Spleen (tissue), 11 donors: ENCODE measurements at regions not wholly inside any gene's neighbourhood (a gene's known extent, or its start where the extent isn't known, plus 50 kb on each side); places are given as distances from the start of the nearest gene placed in this dataset.
"Not testable (repeated sequence)": the region's sequence is repeated elsewhere in the genome, so short reads cannot be mapped to it uniquely, and the experiment has no call there.

Experiments
- DNase-seq: peaks from one replicate; pipeline ENCODE4 v3.0.0-alpha.2; 2020
- H3K27ac ChIP-seq, 8 donors: fragments of 200-600 bp; sonication (generic) in 7 of 8; 1 replicate in 4 of 8; 2 replicates in 4 of 8; pipeline versions ENCODE4 v1.5.0 to v1.8.0; 2016 to 2021; ENCODE audit warnings: inconsistent platforms in 4 of 8, mild to moderate bottlenecking in 4 of 8, moderate library complexity in 1 of 8
- H3K27me3 ChIP-seq, 7 donors: fragments of 200-600 bp; sonication (generic) in 6 of 7; replicated peaks in 1 of 7; 1 replicate in 4 of 7; 2 replicates in 3 of 7; pipeline versions ENCODE4 v1.5.0 to v1.8.0; 2016 to 2021; ENCODE audit warnings: inconsistent platforms in 3 of 7, mild to moderate bottlenecking in 1 of 7
- H3K36me3 ChIP-seq, 6 donors: fragments of 200-600 bp; sonication (generic) in 5 of 6; 1 replicate in 4 of 6; 2 replicates in 2 of 6; pipeline versions ENCODE4 v1.5.0 to v1.8.0; 2016 to 2021; ENCODE audit warnings: inconsistent platforms in 2 of 6
- H3K4me1 ChIP-seq, 6 donors: fragments of 200-600 bp; sonication (generic) in 5 of 6; 1 replicate in 3 of 6; 2 replicates in 3 of 6; pipeline versions ENCODE4 v1.5.0 to v1.8.0; 2016 to 2021; ENCODE audit warnings: inconsistent platforms in 3 of 6
- H3K4me3 ChIP-seq, 8 donors: fragments of 200-600 bp; sonication (generic) in 7 of 8; 1 replicate in 4 of 8; 2 replicates in 4 of 8; pipeline versions ENCODE4 v1.5.0 to v1.8.0; 2016 to 2021; ENCODE audit warnings: inconsistent platforms in 4 of 8, mild to moderate bottlenecking in 4 of 8, moderate library complexity in 2 of 8
- H3K9me3 ChIP-seq, 8 donors: fragments of 200-600 bp; sonication (generic) in 7 of 8; 1 replicate in 4 of 8; 2 replicates in 4 of 8; pipeline versions ENCODE4 v1.5.0 to v1.8.0; 2016 to 2021; ENCODE audit warnings: inconsistent platforms in 4 of 8
- POLR2A ChIP-seq, 3 donors: fragments of 450-650 bp; IDR thresholded peaks; one replicate each; pipeline ENCODE4 v1.5.1; 2017; ENCODE audit warnings: antibody characterized with exemption in 3 of 3, mild to moderate bottlenecking in 1 of 3
- POLR2AphosphoS5 ChIP-seq, 3 donors: sonication (generic); formaldehyde crosslinking; IDR thresholded peaks; one replicate each; pipeline ENCODE4 v1.5.1; 2017; ENCODE audit warnings: antibody characterized with exemption in 3 of 3
- WGBS, 5 donors: extraction: QIAGEN DNeasy Blood & Tissue Kit in 3 of 5; methylation state at CpG; one replicate each; pipeline versions ENCODE4 v1.1.5 to v1.1.7; 2013 to 2018; 5-methylcytosine and 5-hydroxymethylcytosine counted together
- intact Hi-C: fragments of 100-400 bp; cut with DNase I; formaldehyde crosslinking; loops from one replicate; pipeline ENCODE4 v1.15.0; 2023; ENCODE audit warnings: low total_unique reads
- TF ChIP-seq, protein P1 (sequence below), 11 experiments: fragments of 200-600 bp in 7 of 11; fragments of 450-650 bp in 4 of 11; sonication (generic) in 4 of 11; IDR thresholded peaks in 8 of 11; conservative IDR thresholded peaks in 3 of 11; 1 replicate in 7 of 11; 2 replicates in 4 of 11; pipeline versions ENCODE4 v1.4.0 to v1.8.0; 2016 to 2021; ENCODE audit warnings: antibody characterized with exemption in 11 of 11, inconsistent platforms in 4 of 11, mild to moderate bottlenecking in 1 of 11
- donor health status: healthy with polysubstance abuse.
- donor health status: DM: no; HTN: no; CAD: no; lungs with moderate emphysema.
- donor health status: DM: no; HTN: no; CAD: no.
- donor health status: Bipolar disorder and iron deficiency.
- donor health status: healthy.
- donor health status: DM: no; HTN: no; CAD: no.
- donor health status: DM: yes; HTN: yes; CAD: no.

DNA sequence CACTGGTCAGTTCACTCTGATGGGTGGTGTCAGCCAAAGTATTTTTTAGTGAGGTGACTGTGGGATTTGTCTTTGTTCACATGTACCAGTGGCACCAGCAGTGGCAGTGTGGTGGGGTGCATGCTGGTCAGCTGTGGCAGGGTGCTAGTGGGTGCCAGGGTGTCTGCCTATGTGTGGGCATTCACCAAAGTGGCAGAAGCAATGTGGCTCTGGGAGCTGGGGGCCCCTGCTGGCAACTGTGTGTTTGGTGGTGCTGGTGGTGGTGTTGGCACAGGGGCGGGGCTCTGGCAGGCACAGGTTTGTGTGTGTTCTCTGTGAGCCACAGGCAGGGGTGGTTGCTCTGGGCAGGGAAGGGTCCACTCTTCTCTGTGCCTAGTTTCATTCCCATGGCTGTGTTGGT, 161.5 kb downstream of the CENPF start:
- Histone ChIP-seq H3K4me1 (no peaks in the 10 kb centered on the region), H3K4me3 (no peak overlapping the region), H3K27me3 (no peaks in the 10 kb centered on the region), H3K27ac (no peak overlapping the region), H3K36me3 (no peaks in the 10 kb centered on the region), H3K9me3 (peaks cover 7 to 75% (median 50%) of the 10 kb centered on the region in 8 donors)
- no peak for DNase-seq
- WGBS, 5 donors, result 78 to 100% (median 85%) methylated on average over 1 of the region's 1 CpG; no CpG with 5 or more reads in 1 of the 5 donors
- intact Hi-C loops, result no loop called here
- TF ChIP-seq POLR2A (IDR thresholded peaks at IDR 0.05) (no peak), POLR2AphosphoS5 (IDR thresholded peaks at IDR 0.05) (no peak)
- TF ChIP-seq, protein P1, sequence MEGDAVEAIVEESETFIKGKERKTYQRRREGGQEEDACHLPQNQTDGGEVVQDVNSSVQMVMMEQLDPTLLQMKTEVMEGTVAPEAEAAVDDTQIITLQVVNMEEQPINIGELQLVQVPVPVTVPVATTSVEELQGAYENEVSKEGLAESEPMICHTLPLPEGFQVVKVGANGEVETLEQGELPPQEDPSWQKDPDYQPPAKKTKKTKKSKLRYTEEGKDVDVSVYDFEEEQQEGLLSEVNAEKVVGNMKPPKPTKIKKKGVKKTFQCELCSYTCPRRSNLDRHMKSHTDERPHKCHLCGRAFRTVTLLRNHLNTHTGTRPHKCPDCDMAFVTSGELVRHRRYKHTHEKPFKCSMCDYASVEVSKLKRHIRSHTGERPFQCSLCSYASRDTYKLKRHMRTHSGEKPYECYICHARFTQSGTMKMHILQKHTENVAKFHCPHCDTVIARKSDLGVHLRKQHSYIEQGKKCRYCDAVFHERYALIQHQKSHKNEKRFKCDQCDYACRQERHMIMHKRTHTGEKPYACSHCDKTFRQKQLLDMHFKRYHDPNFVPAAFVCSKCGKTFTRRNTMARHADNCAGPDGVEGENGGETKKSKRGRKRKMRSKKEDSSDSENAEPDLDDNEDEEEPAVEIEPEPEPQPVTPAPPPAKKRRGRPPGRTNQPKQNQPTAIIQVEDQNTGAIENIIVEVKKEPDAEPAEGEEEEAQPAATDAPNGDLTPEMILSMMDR (IDR thresholded peaks at IDR 0.05 in 8 of 11, conservative IDR thresholded peaks at IDR 0.05 in 3 of 11), result no peak

DNA sequence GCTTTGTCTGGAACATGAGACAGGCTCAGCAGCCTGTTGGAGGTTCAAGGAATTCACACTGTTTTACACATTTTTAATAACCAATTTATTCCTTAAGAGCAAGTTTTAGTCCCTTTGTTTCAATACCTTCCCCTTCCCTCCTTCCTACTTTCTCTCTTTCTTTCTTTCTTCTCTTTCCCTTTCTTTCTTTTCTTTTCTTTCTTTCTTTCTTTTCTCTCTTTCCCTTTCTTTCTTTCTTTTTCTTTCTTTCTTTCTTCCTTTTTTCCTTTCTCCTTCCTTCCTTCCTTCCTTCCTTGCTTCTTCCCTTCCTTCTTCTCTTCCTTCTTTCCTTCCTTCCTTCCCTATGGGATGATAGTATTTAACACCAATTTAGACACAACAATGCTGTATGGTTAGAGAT, 164.2 kb downstream of the CENPF start:
- no peak for DNase-seq
- H3K27ac ChIP-seq, result no peak overlapping the region
- intact Hi-C loops, result no loop called here
- no peaks in the 10 kb centered on the region for H3K4me1 ChIP-seq
- H3K4me3 ChIP-seq, result no peak overlapping the region
- no peaks in the 10 kb centered on the region for H3K36me3 ChIP-seq
- no peaks in the 10 kb centered on the region for H3K27me3 ChIP-seq
- H3K9me3 ChIP-seq, result peaks cover 0 to 52% (median 24%) of the 10 kb centered on the region in 8 donors
- TF ChIP-seq, protein P1 (IDR thresholded peaks at IDR 0.05 in 8 of 11, conservative IDR thresholded peaks at IDR 0.05 in 3 of 11), result no peak
- no peak for TF ChIP-seq POLR2A (IDR thresholded peaks at IDR 0.05)
- TF ChIP-seq POLR2AphosphoS5 (IDR thresholded peaks at IDR 0.05), result no peak

DNA sequence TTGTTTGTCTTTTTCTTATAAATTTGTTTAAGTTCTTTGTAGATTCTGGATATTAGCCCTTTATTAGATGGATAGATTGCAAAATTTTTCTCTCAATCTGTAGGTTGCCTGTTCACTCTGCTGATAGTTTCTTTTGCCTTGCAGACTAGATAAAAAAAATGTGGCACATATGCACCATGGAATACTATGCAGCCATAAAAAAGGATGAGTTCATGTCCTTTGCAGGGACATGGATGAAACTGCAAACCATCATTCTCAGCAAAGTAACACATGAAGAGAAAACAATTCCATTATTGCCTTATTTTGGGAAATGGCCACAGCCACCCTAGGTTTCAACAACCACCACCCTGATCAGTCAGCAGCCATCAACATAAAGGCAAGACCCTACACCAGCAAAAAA, 166.7 kb downstream of the CENPF start:
- H3K27ac ChIP-seq, H3K4me3 ChIP-seq, H3K36me3 ChIP-seq, DNase-seq, intact Hi-C loops, H3K27me3 ChIP-seq, H3K4me1 ChIP-seq: not testable (repeated sequence)
- peaks cover 0 to 27% (median under 1%) of the 10 kb centered on the region in 8 donors for H3K9me3 ChIP-seq

DNA sequence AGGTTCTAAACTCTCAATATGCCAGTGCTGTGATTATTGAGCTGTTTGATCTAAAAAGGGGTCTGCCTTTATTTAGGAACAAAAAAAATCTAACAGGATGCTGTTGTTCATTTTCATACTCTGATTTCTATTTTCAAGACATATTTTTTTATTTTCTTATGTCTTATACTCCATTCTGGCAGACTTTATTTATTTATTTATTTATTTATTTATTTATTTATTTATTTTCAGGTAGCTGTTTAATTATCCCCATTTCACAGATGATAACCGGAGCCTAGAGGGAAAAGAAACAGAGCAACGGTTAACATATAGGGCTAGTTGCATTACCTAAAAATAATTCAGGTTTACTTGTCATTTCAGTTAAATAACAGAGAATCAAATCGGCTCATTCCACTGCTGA, 174.4 kb downstream of the CENPF start:
- Histone ChIP-seq H3K4me3 (no peak overlapping the region), H3K27ac (no peak overlapping the region), H3K36me3 (no peaks in the 10 kb centered on the region), H3K9me3 (peaks cover 0 to 16% (median 0%) of the 10 kb centered on the region in 8 donors), H3K4me1 (no peaks in the 10 kb centered on the region), H3K27me3 (no peaks in the 10 kb centered on the region)
- TF ChIP-seq POLR2AphosphoS5 (IDR thresholded peaks at IDR 0.05) (no peak), POLR2A (IDR thresholded peaks at IDR 0.05) (no peak)
- TF ChIP-seq, protein P1 (IDR thresholded peaks at IDR 0.05 in 8 of 11, conservative IDR thresholded peaks at IDR 0.05 in 3 of 11), result no peak
- intact Hi-C loops, result no loop called here
- 87 to 96% (median 91%) methylated on average over 3 of the region's 3 CpGs for WGBS, 5 donors
- no peak for DNase-seq

DNA sequence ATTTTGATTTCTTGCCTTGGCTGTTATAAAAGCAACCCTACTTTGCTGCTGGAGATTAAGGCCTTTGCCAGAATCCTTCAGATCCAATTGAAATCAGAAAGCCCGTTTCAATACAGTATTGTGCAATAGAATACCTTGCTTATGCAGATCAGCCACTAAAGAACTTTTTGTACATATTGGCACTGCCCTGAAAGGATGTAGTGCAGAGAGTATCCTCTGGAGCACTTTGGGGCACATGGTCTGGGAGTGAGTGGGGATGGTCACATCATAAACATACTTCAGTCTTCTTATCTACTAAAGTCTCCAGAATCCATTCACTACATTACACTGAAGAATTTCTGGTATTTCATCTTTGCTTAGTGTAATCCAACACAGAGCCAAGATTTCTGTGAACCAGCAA, 189.0 kb downstream of the CENPF start:
- no peaks in the 10 kb centered on the region for H3K27me3 ChIP-seq
- H3K4me3 ChIP-seq, result no peak overlapping the region
- H3K27ac ChIP-seq, result no peak overlapping the region
- H3K9me3 ChIP-seq, result no peaks in the 10 kb centered on the region
- intact Hi-C loops, result no loop called here
- no peak for TF ChIP-seq POLR2AphosphoS5 (IDR thresholded peaks at IDR 0.05)
- TF ChIP-seq, protein P1 (IDR thresholded peaks at IDR 0.05 in 8 of 11, conservative IDR thresholded peaks at IDR 0.05 in 3 of 11), result no peak
- TF ChIP-seq POLR2A (IDR thresholded peaks at IDR 0.05), result no peak
- H3K36me3 ChIP-seq, result no peaks in the 10 kb centered on the region
- no peaks in the 10 kb centered on the region for H3K4me1 ChIP-seq
- no peak for DNase-seq
- 42 to 70% (median 60%) methylated on average over 1 of the region's 1 CpG for WGBS, 5 donors
